Limb (tissue), 2 donors: ENCODE measurements at regions not wholly inside any gene's neighbourhood (a gene's known extent, or its start where the extent isn't known, plus 50 kb on each side); places are given as distances from the start of the nearest gene placed in this dataset.
A peak's percentile ranks its signal among the peaks of the same experiment; 100 is the strongest.

Source experiments
- DNase-seq, 2 donors: peaks; one replicate each; pipeline ENCODE4 v3.0.0-alpha.2; 2016; ENCODE audit errors: extremely low spot score in 2 of 2

DNA sequence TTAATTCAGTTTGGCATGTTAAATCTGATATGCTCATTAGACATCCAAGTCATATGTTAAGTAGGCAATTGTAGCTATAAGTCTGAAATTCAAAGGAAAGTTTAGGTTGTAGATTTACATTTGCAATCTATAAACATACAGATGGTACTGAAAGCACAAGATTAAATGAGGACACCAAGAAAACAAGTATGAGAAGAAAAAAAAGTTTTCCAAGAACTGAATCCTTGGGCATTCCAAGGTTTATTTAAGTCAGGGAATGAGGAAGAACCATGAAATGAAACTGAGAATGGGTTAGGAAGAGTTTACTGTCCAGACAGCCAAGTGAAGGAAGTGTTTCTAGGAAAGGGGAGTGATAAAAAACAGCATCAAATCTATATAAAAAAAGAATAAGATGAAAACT lies 756.1 kb upstream of the DPPA4 start:
- DNase-seq: no peak

DNA sequence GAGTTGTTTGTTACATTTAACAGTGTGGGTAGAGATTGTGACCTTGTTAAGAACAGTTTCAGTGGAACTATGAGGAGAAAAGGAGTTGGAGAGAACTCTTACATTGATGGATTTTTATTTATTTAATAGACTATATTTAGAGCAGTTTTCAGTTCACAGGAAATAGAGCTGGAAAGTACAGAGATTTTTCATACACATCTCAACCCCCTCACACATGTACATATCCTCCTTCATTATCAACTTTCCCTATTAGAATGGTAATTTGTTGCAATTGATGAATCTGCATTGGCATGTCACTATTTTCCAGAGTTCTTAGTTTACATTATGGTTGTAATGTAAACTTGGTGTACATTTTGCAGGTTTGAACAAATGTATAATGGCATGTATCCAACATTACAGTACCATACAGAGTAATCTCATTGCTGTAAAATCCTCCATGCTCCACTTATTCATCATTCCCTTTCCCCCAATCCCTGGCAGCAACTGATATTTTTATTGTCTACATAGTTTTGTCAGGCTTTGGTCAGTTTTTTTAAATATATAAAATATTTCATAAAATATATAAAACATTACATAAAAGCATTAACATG lies 756.6 kb upstream of the DPPA4 start:
- DNase-seq: no peak

DNA sequence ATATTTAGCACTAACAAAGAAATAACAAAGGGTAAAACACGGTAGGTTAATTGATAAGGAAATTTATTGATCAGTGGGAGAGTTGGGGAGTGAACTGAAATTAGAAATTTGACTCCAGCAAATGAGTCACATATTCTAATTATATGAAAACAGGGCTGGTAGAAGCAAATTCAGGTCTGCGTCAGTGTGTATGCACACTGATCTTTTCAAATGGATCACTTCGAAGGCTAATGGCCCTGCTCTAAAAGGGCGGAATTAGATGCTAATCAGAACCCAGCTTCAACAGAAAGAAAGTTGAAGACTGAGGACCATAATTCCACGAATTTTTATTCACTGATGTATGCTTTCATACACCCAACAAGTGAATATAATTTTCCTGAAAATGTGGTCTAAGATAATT lies 762.4 kb upstream of the DPPA4 start:
- no peak for DNase-seq

DNA sequence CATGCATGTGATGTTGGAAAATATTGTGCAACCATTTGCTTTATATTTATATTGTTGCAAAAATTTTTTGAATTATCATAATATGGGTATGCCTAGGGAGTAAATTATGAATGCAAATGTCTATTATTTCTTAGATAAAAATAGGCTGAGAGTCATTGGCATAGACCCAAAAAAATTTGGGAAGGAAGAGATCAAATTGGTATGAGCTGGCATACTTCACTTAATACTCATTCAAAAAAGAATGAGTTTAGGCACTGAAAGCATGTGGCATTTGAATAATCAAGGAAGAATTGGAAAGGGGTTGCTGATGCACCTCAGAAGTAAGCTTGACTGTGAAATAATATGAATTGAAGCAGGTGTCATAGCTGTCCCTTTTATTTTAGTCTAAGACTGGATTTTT lies 764.0 kb upstream of the DPPA4 start:
- DNase-seq: no peak

DNA sequence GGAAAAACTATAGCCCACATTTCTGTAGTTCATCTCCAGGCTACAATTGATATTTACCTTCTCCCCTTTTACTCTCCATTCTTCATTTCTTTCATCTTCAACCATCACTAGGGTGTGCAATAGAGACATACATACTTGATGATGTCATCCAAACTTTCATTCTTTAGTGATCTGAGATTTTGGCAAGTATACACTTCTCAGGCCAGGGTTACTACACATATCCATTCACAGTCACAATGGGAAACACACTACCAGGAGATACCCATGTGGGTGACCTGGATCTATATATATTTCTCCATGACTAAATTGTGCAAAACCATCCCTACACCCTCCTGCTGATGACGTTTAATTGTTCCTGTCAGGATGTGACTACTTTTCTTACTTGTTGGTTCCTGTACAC lies 769.5 kb upstream of the DPPA4 start:
- no peak for DNase-seq

DNA sequence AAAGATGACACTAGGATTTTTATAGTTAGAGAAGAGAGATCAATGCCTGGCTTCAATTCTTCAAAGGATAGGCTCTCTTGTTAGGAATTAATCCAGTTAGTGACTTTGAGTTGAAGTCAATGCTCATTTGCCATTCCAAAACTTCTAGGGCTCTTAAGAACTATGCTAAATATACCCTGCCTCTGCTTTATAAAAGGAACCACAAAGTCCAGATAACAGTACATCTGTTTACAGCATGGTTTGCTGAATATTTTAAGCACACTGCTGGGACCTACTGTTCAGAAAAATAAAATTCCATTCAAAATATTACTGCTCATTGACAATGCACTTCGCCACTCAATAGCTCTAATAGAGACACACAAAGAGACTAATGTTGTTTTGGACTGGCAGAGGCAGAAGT lies 786.6 kb upstream of the DPPA4 start:
- no peak for DNase-seq

DNA sequence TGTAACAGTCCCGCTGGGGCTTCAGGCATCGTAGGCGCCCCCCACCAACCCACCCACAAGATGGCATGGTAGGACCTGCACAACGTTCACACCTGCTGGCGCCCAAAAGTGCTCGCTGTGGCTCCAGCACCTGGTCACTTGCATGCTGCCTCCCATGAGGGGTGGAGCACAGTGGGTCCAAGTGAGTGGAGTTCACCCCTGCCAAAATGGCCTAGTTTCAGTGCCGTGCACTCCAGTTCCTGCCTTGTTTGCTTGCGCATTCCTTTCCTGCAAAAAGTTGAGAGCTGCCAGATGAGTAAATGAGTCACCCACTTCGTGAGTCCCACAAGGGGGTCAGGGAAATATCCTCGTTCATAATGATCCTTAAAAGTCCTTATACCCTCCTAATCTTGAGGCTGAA lies 788.7 kb upstream of the DPPA4 start:
- no peak for DNase-seq

DNA sequence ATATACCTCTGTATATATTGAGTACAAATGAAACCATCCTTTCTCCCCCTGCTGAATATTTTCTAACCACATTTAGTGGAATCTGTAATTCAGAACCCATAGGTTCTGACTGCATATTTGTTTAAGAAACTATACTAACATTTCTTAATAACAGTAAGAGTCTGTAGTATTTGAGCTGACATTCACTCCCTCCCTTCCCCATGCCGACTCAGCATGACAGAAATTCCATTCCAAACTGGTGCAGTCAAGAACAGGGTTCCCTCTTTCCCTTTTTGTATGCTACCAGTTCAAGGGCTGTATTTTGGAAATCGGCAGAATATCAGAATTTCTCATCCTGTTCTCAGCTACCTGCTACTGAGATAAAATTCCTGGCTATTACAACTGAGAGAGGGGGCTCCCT lies 796.6 kb upstream of the DPPA4 start:
- DNase-seq: no peak

DNA sequence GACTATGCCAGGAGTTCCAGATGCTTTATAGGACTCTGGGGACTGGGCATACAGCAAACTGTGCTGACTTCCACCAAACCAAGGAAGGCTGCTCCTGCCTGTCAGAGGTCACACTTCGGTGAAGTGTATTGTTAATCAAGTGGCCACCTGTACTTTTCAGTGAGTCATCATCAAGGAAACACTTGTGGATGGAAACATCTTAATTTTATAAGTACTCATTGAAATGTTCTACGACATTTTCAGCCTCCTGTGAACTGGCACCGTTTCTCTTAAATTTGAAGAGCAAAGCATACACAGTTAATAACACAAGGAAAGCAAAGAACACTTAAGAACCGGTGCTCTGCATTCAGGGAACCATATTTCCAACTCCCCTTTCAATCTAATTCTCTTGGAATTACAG lies 801.7 kb upstream of the DPPA4 start:
- no peak for DNase-seq

DNA sequence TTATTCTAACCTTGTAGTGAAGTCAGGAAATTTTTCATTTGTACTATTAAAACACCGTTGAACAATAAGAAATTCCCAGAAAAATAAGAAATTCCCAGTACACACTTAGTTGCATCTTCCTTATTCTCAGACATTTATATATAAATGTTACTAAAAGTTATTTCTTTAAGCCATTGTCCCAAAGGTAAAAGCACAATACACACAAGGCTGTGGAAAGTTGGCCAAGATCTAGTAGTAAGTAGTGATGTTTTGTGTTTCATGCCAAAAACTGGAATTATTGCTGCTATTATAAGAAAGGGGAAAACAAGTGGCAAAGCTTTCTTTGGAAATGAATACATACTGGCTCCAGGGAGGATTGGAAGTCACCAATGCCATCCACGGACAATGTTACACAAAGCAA lies 802.5 kb upstream of the DPPA4 start:
- DNase-seq: no peak

DNA sequence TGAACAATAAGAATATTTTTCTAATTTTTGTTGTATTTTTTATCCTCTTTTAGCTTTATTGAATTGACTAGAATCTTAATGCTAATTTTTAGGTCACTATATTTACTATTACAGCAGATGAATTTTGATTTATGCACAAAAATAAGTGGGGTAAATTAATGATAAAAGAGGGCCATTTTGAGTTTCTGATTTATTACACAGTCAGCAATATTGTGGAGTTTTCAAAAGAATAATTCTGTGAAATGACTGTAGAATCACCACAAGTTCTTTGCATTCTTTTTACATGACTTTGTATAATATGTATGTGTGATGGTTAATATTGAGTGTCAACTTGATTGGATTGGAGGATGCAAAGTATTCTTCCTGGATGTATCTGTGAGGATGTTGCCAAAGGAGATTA lies 812.4 kb upstream of the DPPA4 start:
- DNase-seq: no peak

DNA sequence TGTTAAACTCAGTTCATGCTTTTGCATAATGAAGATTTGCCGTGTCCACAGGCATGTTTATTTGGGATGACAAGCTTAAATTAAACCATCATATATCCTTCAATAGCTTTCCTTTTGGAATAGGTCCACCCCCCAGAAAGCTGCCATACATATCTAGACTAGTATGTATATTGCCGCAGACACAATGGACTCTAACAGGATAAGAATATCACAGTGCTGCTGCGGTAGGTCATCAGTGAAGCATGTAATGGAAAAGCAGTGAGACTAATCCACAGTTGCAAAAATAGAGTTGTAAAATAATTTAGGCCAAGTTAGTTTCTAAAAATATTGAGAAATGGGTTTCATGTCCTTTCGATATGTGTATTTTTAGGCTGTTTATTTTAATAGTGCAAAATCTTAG lies 819.9 kb upstream of the DPPA4 start:
- DNase-seq: no peak

DNA sequence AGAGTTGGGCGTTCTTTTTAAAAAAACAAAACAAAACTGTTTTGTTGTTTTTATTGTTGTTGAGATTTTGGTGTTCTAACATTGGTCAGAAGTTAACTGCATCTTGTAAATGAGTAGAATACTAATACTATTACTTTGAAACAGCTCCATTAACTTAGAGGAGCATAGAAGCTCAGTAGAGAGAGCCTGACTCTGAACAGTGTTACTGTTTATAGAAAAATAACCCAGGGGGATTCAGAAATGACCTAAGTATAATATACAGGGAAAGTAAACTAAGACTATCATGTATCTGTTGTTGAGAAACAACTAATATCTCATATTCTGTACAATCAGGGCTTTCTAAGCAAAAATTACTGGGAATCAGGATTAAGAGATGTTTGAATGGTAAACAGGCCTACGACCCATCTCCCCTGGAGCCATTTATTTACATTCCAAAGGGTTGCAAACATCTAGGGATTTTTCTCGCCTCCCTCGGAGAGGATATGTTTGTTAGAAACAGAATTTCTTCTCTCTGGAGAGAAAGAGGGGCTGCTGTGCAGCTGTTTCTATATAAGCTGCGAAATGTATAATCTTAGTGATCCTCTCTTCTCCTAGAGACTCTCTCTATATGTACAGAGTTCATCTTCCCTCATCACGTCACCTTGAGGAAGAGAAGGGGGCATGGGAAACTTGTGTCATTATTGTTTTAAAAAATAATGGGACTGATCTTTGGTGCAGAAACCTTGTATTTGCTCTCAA lies 827.5 kb upstream of the DPPA4 start:
- no peak for DNase-seq

DNA sequence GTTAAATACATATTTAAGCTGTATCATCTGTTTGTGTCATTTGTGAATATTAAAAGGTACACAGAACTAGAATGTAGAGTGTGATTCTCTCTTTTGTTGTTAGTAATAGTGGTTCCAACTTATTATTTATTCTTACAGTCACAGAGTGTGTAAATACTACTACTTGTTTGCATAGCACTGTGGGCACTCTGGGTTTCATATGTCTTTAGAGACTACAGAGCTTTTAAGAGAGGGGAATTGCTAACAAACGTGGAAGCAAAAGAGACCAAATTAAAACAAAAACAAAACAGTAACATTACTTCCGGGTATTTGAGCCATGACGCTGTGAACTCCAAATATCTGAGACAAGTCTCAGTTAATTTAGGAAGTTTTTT lies 828.0 kb upstream of the DPPA4 start:
- DNase-seq: no peak

DNA sequence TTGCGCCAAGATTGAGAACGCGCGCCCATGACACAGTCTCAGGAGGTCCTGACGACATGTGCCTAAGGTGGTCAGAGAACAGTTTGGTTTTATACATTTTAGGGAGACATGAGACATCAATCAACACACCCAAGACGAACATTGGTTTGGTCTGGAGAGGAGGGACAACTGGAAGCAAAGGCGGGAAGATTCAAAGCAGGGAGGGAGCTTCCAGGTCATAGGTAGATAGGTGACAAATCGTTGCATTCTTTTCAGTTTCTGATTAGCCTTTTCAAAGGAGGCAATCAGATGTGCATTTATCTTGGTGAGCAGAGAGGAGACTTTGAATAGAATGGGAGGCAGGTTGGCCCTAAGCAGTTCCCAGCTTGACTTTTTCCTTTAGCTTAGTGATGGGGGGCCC lies 828.4 kb upstream of the DPPA4 start:
- no peak for DNase-seq

DNA sequence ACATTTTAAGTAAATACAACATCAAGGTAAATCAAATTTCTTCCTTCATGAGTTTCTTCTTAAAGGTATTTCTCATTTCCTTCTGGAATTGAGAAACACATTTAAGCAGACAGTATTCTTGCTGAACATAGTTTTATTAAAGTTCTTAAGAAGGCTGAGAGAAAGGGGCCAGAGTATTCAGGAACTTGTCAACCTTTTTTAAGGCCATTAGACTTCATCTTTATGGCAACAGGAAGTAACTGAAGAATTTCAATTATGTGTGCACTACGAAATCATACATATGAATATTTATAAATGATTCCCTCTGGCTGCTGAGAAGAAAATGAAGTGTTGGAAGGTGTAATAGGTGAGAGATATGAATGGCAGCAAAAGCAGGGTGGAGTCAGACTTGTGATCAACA lies 829.4 kb upstream of the DPPA4 start:
- no peak for DNase-seq

DNA sequence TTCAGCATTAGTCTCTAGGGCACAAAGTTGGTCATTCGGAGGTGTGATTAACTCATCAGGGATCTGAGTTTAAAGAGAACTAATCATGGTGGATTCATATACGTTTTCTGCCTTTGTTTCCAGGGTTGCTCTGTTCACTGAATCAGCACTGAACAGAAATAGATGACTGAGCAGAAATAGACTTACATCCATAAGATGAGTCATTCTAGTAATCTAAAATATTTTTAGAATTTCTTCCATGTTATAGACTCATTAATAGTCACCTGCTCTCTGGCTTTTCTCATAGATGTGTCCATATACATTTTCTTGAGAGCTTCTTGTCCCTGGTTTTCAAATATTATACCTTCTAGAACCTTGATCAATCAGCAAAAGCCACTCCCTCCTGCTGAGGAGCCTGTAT lies 837.6 kb upstream of the DPPA4 start:
- no peak for DNase-seq

DNA sequence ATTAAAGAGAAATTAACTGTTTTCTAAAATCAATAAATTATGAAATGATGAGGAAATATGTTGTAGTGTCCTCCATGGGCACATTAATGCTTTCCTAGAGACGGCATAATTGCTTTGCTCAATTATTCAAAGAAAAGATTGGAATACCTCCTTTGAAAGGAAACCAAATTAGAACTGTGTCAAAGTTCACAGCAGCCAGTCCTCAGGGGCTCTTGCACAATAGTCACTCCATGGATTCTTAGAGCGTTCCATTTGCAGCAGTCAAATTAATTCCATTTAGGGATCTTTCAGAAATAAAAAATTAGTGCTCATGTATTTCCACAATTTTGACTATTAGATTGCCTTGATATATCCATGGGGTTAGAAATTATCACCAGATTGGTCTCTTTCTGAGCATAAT lies 841.6 kb upstream of the DPPA4 start:
- no peak for DNase-seq

DNA sequence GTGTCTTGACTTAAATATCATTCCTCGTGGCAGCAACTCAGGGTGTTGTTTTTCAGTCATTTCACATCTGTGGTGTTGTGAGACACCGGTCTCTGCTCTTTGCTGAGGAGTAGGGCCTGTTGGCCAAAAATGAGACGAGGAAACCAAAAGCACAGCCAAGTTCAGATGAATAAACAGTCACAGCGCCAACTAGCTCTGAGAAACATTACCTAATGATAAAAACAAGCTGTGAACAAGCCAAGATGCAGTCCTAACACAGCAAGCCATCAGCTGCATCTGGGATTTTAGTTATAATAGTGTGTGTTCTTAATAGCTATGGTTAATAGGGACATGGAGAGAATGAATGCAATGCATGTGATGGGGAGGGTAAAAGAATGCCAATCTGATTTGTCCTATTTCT lies 843.4 kb upstream of the DPPA4 start:
- DNase-seq: peak in 1 of 2 donors; percentile 79

DNA sequence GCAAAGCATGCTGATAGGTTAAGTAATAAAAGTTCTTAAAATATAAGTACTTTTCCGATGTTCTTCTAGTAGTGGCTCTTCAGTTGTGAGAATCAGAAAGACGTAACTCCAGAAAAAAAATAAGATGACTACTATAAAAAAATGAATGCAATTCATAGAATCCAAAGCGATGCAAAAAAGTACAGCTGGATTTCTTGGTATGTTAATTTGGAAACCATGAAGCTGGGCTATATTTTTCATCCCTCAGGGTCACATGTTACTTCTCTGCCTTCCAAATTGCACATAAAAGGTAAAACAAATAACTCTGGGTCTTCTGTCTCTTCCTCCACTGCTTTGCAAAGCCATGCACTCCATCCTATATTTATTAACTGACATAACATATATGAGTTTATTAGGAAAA lies 843.9 kb upstream of the DPPA4 start:
- DNase-seq: peak in 1 of 2 donors; percentile 27

DNA sequence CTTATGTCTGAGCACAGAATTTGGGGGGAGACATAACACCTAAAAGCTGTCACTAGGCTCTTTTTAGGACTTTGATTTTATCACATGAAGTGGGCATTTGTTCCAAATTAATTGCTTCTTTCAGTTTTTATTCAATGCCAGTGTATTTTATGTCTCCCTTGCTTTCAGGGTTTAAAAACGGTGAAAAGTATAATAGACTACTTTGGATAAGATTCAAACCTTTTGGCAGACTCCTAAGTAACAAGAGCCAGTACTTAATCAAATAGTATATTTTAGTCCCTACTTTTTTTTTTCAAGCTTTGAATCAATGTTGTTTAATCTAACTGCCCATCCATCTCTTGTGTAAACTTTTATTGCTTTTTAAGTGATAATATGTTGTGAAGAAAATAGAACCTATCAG lies 847.2 kb upstream of the DPPA4 start:
- peak in 1 of 2 donors; percentile 20 for DNase-seq

DNA sequence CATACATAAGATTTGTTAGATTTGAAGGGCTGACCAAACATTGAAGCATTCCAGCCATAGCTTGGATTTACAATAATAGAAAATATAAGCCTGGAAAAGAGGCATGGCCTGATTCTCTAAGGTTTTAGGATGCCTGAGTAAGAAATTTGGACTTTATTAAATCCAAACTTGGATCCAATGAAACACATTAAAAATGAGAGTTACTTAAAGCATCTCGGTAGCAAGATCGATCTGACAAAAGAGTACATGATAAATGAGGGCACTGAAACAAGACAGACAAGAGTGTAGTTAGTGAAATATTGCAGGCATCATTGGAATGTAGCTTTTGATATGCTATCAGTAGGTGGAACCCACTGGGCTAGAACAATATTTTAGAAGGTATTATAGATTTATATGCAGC lies 855.7 kb upstream of the DPPA4 start:
- no peak for DNase-seq

DNA sequence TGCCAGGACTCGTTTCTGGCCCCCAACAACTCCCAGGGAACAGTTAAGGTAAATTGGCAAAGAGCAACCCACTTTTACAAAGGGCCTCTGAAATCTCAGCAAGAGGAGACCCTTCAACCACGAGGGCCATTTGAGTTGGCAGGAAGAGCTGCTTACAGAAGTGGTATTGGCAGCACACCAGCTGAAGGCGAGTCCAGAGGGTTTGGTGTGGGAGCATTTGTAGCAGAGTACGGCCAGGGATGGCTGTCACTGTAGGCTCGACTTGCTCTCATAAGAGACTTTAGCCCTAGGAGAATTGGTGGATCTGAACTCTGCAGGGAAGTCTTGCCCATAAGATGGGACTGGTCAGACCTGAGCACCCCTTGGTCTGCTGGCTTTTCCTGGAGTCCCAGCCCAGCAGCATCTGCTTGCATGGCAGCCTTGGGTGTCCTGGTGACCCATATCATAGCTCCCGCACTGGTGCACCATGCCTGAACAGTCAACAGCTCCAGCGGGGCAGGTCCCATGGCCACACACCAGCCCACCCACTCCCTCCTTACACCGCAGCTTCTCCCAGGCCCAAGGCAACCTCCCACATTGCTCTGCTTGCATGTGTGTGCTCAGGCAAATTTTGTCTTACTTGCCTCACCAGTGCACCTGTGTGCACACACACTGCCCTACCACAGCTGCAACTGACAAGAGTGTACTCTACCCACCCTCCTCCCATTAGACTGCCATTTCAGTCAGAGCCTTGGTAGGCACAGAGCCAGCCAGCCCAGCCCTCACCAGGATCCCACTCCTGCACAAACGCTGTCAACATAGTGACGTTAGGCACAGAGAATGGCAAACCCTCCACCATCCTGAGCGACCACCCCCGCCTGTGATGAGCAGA lies 861.6 kb upstream of the DPPA4 start:
- peak in 1 of 2 donors; percentile 20 for DNase-seq
